ENCODE measurements at regions not wholly inside any gene's neighbourhood (a gene's known extent, or its start where the extent isn't known, plus 50 kb on each side); places are given as distances from the start of the nearest gene placed in this dataset.

DNA sequence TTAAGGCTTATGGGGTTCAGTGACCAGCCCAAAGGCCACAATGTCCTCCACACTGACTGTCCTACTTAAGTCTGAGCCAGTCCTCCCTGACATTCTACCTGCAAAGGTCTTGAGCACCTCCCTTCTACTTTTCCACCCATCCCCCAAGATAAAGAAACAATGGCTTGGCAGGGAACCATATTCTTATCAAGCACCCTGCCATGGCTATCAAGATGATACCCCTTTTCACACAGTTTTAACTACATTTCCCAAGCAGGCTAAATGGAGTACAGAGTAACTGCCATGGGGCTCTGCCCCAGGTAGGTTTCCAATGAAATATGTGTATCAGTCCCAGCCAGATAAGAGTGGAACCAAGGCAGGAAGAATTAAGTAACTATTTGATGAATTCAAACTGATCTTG, 85.9 kb upstream of the MOCS1 start:
- dilution Hi-C loops (cut with HindIII; ENCODE audit: low sequenced_read_pairs, unreplicated experiment): no loop called here
- POLR2A ChIA-PET (ENCODE audit: unreplicated experiment): no interaction called here
- Histone ChIP-seq H2BK20ac (ENCODE audit: low read depth, low read length) (no peak overlapping the region), H3K9ac (ENCODE audit: low read depth, low read length) (no peak overlapping the region), H2AK5ac (ENCODE audit: low read depth, low read length) (no peak overlapping the region), H3K27me3 (ENCODE audit: control insufficient read depth, insufficient read depth, low read length) (no peaks in the 10 kb centered on the region), H4K20me1 (ENCODE audit: insufficient read depth, low read length) (no peaks in the 10 kb centered on the region), H4K5ac (ENCODE audit: low read depth, low read length) (no peak overlapping the region), H3K79me1 (ENCODE audit: low read depth in 1 of 2, low read length in 2 of 2) (no peaks in the 10 kb centered on the region), H3K4ac (ENCODE audit: low read depth, low read length) (no peak overlapping the region), H3K56ac (ENCODE audit: extremely low read depth, insufficient read depth, low read length) (no peak overlapping the region), H2BK15ac (ENCODE audit: low read depth, low read length) (no peak overlapping the region), H3K18ac (ENCODE audit: low read depth, low read length) (no peak overlapping the region), H3K14ac (replicated peaks; ENCODE audit: low read depth, low read length) (no peak overlapping the region), H2AFZ (replicated peaks; ENCODE audit: low read length, poor library complexity) (no peak overlapping the region), H3K4me3 (ENCODE audit: insufficient read depth, low read depth, low read length) (no peak overlapping the region), H4K8ac (ENCODE audit: low read depth in 2 of 2, low read length in 2 of 2) (no peak overlapping the region), H2BK120ac (ENCODE audit: low read depth, low read length) (no peak overlapping the region), H3K9me3 (ENCODE audit: control insufficient read depth, insufficient read depth, low read length) (no peaks in the 10 kb centered on the region), H4K91ac (ENCODE audit: insufficient read depth, low read depth, low read length) (no peak overlapping the region), H3K23ac (ENCODE audit: low read depth, low read length) (no peak overlapping the region), H2BK5ac (ENCODE audit: low read depth, low read length, poor library complexity, severe bottlenecking) (no peak overlapping the region), H3K36me3 (ENCODE audit: control insufficient read depth, insufficient read depth, low read length) (no peaks in the 10 kb centered on the region), H3K27ac (ENCODE audit: insufficient read depth, low read length) (no peak overlapping the region), H3K4me1 (ENCODE audit: control insufficient read depth, insufficient read depth, low read length) (no peaks in the 10 kb centered on the region), H2AK9ac (replicated peaks; ENCODE audit: low read depth, low read length, poor library complexity) (no peak overlapping the region), H3K9me1 (ENCODE audit: insufficient read depth, low read length) (no peaks in the 10 kb centered on the region), H3K4me2 (ENCODE audit: low read depth, low read length) (no peak overlapping the region)
- ATAC-seq (ENCODE audit: low read depth): no peak
- in situ Hi-C loops (cut with MboI; ENCODE audit: low sequenced_read_pairs): no loop called here
- DNase-seq: no peak
- CTCF ChIA-PET: no interaction called here
- intact Hi-C loops (cut with micrococcal nuclease): no loop called here
- no TSS peak for BruUV-seq (replicated peaks)
- TF ChIP-seq RFX5 (IDR thresholded peaks at IDR 0.05; ENCODE audit: low read depth, low read length) (no peak), CEBPB (IDR thresholded peaks at IDR 0.05; ENCODE audit: low read depth, low read length) (no peak), FOS (IDR thresholded peaks at IDR 0.05; ENCODE audit: low read depth, low read length) (no peak), NFE2L2 (IDR thresholded peaks at IDR 0.05; ENCODE audit: low read depth, low read length) (no peak), MXI1 (IDR thresholded peaks at IDR 0.05; ENCODE audit: borderline replicate concordance, low read depth, low read length) (no peak), RAD21 (IDR thresholded peaks at IDR 0.05; ENCODE audit: low read length) (no peak), POLR2A (IDR thresholded peaks at IDR 0.05; ENCODE audit: low read depth, low read length) (no peak), SMC3 (IDR thresholded peaks at IDR 0.05; ENCODE audit: low read depth, low read length) (no peak), RCOR1 (IDR thresholded peaks at IDR 0.05; ENCODE audit: insufficient replicate concordance, low read length) (no peak), CHD1 (IDR thresholded peaks at IDR 0.05; ENCODE audit: low read depth, low read length) (no peak), MAFK (IDR thresholded peaks at IDR 0.05; ENCODE audit: low read depth, low read length) (no peak)
- TF ChIP-seq, protein P1, sequence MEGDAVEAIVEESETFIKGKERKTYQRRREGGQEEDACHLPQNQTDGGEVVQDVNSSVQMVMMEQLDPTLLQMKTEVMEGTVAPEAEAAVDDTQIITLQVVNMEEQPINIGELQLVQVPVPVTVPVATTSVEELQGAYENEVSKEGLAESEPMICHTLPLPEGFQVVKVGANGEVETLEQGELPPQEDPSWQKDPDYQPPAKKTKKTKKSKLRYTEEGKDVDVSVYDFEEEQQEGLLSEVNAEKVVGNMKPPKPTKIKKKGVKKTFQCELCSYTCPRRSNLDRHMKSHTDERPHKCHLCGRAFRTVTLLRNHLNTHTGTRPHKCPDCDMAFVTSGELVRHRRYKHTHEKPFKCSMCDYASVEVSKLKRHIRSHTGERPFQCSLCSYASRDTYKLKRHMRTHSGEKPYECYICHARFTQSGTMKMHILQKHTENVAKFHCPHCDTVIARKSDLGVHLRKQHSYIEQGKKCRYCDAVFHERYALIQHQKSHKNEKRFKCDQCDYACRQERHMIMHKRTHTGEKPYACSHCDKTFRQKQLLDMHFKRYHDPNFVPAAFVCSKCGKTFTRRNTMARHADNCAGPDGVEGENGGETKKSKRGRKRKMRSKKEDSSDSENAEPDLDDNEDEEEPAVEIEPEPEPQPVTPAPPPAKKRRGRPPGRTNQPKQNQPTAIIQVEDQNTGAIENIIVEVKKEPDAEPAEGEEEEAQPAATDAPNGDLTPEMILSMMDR (conservative IDR thresholded peaks at IDR 0.05; ENCODE audit: low read depth, low read length): no peak
- TF ChIP-seq, protein P2, sequence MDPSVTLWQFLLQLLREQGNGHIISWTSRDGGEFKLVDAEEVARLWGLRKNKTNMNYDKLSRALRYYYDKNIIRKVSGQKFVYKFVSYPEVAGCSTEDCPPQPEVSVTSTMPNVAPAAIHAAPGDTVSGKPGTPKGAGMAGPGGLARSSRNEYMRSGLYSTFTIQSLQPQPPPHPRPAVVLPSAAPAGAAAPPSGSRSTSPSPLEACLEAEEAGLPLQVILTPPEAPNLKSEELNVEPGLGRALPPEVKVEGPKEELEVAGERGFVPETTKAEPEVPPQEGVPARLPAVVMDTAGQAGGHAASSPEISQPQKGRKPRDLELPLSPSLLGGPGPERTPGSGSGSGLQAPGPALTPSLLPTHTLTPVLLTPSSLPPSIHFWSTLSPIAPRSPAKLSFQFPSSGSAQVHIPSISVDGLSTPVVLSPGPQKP (IDR thresholded peaks at IDR 0.05; ENCODE audit: borderline replicate concordance, low read depth, low read length): no peak
- TF ChIP-seq, protein P3, sequence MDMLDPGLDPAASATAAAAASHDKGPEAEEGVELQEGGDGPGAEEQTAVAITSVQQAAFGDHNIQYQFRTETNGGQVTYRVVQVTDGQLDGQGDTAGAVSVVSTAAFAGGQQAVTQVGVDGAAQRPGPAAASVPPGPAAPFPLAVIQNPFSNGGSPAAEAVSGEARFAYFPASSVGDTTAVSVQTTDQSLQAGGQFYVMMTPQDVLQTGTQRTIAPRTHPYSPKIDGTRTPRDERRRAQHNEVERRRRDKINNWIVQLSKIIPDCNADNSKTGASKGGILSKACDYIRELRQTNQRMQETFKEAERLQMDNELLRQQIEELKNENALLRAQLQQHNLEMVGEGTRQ (IDR thresholded peaks at IDR 0.05; ENCODE audit: low read depth, low read length): no peak

Measured in IMR-90 (cell line).